H1 (cell line): ENCODE measurements at regions not wholly inside any gene's neighbourhood (a gene's known extent, or its start where the extent isn't known, plus 50 kb on each side); places are given as distances from the start of the nearest gene placed in this dataset.

Experiments
- BRCA1 ChIP-seq: IDR thresholded peaks from 2 replicates; pipeline ENCODE4 v1.6.1; 2012; ENCODE audit warnings: low read depth, low read length, improper control_type of control experiment
- FOSL1 ChIP-seq: IDR thresholded peaks from 2 replicates; pipeline ENCODE4 v1.6.1; 2011; ENCODE audit warnings: mild to moderate bottlenecking, low read depth, low read length, moderate library complexity; ENCODE audit not compliant: insufficient read depth
- KDM5A ChIP-seq: fragments of 200-600 bp; IDR thresholded peaks from 2 replicates; pipeline ENCODE4 v1.7.1; 2012; ENCODE audit warnings: mild to moderate bottlenecking, low read length, inconsistent platforms, mixed read lengths
- POLR2AphosphoS5 ChIP-seq: IDR thresholded peaks from 2 replicates; pipeline ENCODE4 v1.6.1; 2011; ENCODE audit warnings: low read depth, low read length
- SP2 ChIP-seq: IDR thresholded peaks from 2 replicates; pipeline ENCODE4 v1.6.1; 2012; ENCODE audit warnings: mild to moderate bottlenecking, low read length, inconsistent platforms
- TF ChIP-seq, protein P1 (sequence below): fragments of 300-600 bp; sonication (generic); IDR thresholded peaks from 2 replicates; pipeline ENCODE4 v1.7.1; 2012; ENCODE audit warnings: low read length, moderate library complexity, mild to moderate bottlenecking, inconsistent platforms; ENCODE audit not compliant: insufficient replicate concordance

DNA sequence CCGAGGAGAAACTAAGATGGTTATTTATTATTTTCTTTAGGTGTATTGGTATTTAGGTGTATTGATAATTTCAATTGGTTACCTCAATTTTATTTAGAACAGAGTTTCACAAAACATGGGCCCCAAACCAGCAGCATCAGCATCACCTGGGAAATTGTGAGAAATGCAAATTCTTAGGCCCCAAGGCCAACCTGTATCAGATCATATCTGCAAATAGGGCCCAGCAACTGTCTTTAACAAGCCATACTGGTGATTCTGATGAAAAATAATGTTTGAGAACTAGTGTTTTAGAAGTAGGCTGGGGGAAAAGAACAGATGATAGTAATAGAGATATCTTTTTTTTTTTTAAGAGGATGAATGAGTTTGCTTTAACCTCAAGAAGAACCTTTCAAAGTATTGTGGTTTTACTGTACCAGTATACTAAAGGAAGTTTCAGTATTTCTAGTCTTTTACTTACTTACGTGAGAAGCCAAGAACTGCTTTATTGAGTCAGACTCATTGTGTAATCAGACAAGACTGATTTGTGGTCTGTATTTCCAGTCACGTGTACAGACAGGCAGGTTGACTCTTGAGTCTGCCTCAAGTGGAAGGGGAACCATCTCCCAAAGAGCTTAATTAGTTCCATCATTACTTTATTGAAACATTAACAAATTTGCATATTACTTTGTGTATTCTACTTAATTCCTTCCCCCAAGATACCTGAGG, 60.4 kb upstream of the GAREM1 start (continued):
- TF ChIP-seq, protein P1, sequence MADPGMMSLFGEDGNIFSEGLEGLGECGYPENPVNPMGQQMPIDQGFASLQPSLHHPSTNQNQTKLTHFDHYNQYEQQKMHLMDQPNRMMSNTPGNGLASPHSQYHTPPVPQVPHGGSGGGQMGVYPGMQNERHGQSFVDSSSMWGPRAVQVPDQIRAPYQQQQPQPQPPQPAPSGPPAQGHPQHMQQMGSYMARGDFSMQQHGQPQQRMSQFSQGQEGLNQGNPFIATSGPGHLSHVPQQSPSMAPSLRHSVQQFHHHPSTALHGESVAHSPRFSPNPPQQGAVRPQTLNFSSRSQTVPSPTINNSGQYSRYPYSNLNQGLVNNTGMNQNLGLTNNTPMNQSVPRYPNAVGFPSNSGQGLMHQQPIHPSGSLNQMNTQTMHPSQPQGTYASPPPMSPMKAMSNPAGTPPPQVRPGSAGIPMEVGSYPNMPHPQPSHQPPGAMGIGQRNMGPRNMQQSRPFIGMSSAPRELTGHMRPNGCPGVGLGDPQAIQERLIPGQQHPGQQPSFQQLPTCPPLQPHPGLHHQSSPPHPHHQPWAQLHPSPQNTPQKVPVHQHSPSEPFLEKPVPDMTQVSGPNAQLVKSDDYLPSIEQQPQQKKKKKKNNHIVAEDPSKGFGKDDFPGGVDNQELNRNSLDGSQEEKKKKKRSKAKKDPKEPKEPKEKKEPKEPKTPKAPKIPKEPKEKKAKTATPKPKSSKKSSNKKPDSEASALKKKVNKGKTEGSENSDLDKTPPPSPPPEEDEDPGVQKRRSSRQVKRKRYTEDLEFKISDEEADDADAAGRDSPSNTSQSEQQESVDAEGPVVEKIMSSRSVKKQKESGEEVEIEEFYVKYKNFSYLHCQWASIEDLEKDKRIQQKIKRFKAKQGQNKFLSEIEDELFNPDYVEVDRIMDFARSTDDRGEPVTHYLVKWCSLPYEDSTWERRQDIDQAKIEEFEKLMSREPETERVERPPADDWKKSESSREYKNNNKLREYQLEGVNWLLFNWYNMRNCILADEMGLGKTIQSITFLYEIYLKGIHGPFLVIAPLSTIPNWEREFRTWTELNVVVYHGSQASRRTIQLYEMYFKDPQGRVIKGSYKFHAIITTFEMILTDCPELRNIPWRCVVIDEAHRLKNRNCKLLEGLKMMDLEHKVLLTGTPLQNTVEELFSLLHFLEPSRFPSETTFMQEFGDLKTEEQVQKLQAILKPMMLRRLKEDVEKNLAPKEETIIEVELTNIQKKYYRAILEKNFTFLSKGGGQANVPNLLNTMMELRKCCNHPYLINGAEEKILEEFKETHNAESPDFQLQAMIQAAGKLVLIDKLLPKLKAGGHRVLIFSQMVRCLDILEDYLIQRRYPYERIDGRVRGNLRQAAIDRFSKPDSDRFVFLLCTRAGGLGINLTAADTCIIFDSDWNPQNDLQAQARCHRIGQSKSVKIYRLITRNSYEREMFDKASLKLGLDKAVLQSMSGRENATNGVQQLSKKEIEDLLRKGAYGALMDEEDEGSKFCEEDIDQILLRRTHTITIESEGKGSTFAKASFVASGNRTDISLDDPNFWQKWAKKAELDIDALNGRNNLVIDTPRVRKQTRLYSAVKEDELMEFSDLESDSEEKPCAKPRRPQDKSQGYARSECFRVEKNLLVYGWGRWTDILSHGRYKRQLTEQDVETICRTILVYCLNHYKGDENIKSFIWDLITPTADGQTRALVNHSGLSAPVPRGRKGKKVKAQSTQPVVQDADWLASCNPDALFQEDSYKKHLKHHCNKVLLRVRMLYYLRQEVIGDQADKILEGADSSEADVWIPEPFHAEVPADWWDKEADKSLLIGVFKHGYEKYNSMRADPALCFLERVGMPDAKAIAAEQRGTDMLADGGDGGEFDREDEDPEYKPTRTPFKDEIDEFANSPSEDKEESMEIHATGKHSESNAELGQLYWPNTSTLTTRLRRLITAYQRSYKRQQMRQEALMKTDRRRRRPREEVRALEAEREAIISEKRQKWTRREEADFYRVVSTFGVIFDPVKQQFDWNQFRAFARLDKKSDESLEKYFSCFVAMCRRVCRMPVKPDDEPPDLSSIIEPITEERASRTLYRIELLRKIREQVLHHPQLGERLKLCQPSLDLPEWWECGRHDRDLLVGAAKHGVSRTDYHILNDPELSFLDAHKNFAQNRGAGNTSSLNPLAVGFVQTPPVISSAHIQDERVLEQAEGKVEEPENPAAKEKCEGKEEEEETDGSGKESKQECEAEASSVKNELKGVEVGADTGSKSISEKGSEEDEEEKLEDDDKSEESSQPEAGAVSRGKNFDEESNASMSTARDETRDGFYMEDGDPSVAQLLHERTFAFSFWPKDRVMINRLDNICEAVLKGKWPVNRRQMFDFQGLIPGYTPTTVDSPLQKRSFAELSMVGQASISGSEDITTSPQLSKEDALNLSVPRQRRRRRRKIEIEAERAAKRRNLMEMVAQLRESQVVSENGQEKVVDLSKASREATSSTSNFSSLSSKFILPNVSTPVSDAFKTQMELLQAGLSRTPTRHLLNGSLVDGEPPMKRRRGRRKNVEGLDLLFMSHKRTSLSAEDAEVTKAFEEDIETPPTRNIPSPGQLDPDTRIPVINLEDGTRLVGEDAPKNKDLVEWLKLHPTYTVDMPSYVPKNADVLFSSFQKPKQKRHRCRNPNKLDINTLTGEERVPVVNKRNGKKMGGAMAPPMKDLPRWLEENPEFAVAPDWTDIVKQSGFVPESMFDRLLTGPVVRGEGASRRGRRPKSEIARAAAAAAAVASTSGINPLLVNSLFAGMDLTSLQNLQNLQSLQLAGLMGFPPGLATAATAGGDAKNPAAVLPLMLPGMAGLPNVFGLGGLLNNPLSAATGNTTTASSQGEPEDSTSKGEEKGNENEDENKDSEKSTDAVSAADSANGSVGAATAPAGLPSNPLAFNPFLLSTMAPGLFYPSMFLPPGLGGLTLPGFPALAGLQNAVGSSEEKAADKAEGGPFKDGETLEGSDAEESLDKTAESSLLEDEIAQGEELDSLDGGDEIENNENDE, result no peak
- TF ChIP-seq BRCA1, result no peak
- TF ChIP-seq KDM5A, result no peak
- no peak for TF ChIP-seq FOSL1
- TF ChIP-seq POLR2AphosphoS5, result no peak
- no peak for TF ChIP-seq SP2
- TF ChIP-seq, all 59 proteins: peak for 0
